Chondrocyte (in vitro differentiated cells): ENCODE measurements at regions not wholly inside any gene's neighbourhood (a gene's known extent, or its start where the extent isn't known, plus 50 kb on each side); places are given as distances from the start of the nearest gene placed in this dataset.

ENCODE experiments used
- DNase-seq: peaks from one replicate; pipeline ENCODE4 v3.0.0; 2021; ENCODE audit warnings: mixed read lengths, low spot score
- H3K27ac Mint-ChIP-seq: one replicate; pipeline ENCODE4 v1.8.0; 2021; ENCODE audit warnings: mild to moderate bottlenecking, moderate library complexity, mixed read lengths; ENCODE audit not compliant: unreplicated experiment
- H3K27me3 Mint-ChIP-seq: 2 replicates; pipeline ENCODE4 v1.8.0; 2021; ENCODE audit warnings: low read depth, mixed read lengths
- H3K36me3 Mint-ChIP-seq: 2 replicates; pipeline ENCODE4 v1.8.0; 2021; ENCODE audit warnings: low read depth, mixed read lengths
- H3K4me1 Mint-ChIP-seq: 2 replicates; pipeline ENCODE4 v1.8.0; 2021; ENCODE audit warnings: low read depth, mild to moderate bottlenecking, mixed read lengths
- H3K4me3 Mint-ChIP-seq: one replicate; pipeline ENCODE4 v1.8.0; 2021; ENCODE audit warnings: mild to moderate bottlenecking, moderate library complexity, mixed read lengths; ENCODE audit not compliant: unreplicated experiment
- H3K9me3 Mint-ChIP-seq: 2 replicates; pipeline ENCODE4 v1.8.0; 2021; ENCODE audit warnings: low read depth, mixed read lengths
- CTCF ChIP-seq: fragments of 200-600 bp; sonication (generic); IDR thresholded peaks from 2 replicates; pipeline ENCODE4 v1.5.0; 2021; ENCODE audit warnings: antibody characterized with exemption, mild to moderate bottlenecking, moderate library complexity

- no peaks in the 10 kb centered on the region for H3K4me1 Mint-ChIP-seq
- DNase-seq, result no peak
- no peaks in the 10 kb centered on the region for H3K36me3 Mint-ChIP-seq
- no peak overlapping the region for H3K4me3 Mint-ChIP-seq
- peaks cover 33% of the 10 kb centered on the region for H3K9me3 Mint-ChIP-seq
- H3K27ac Mint-ChIP-seq, result no peak overlapping the region
- no peaks in the 10 kb centered on the region for H3K27me3 Mint-ChIP-seq
- no peak for TF ChIP-seq CTCF
These were observed 210.0 kb upstream of the NDN start for GRCh38 chr15:23897091-23897490.

GRCh38 chr15:23897531-23897930 lies 210.4 kb upstream of the NDN start:
- no peak overlapping the region for H3K27ac Mint-ChIP-seq
- H3K9me3 Mint-ChIP-seq, result peaks cover 33% of the 10 kb centered on the region
- no peak for DNase-seq
- H3K36me3 Mint-ChIP-seq, result no peaks in the 10 kb centered on the region
- H3K4me1 Mint-ChIP-seq, result no peaks in the 10 kb centered on the region
- no peaks in the 10 kb centered on the region for H3K27me3 Mint-ChIP-seq
- no peak for TF ChIP-seq CTCF
- H3K4me3 Mint-ChIP-seq, result no peak overlapping the region

- no peak for TF ChIP-seq CTCF
- Mint-ChIP-seq H3K4me1 (no peaks in the 10 kb centered on the region), H3K27ac (no peak overlapping the region), H3K36me3 (no peaks in the 10 kb centered on the region), H3K9me3 (peaks cover 15% of the 10 kb centered on the region), H3K4me3 (no peak overlapping the region), H3K27me3 (no peaks in the 10 kb centered on the region)
- no peak for DNase-seq
These were observed 222.9 kb upstream of the NDN start for GRCh38 chr15:23910030-23910429.

- peaks cover 15% of the 10 kb centered on the region for H3K9me3 Mint-ChIP-seq
- H3K4me1 Mint-ChIP-seq, result no peaks in the 10 kb centered on the region
- no peak for DNase-seq
- no peaks in the 10 kb centered on the region for H3K27me3 Mint-ChIP-seq
- TF ChIP-seq CTCF, result no peak
- no peak overlapping the region for H3K4me3 Mint-ChIP-seq
- no peak overlapping the region for H3K27ac Mint-ChIP-seq
- H3K36me3 Mint-ChIP-seq, result no peaks in the 10 kb centered on the region
These were observed 225.1 kb upstream of the NDN start for GRCh38 chr15:23912191-23912590.

- no peaks in the 10 kb centered on the region for H3K4me1 Mint-ChIP-seq
- peaks cover 13% of the 10 kb centered on the region for H3K9me3 Mint-ChIP-seq
- H3K27me3 Mint-ChIP-seq, result no peaks in the 10 kb centered on the region
- H3K36me3 Mint-ChIP-seq, result no peaks in the 10 kb centered on the region
- TF ChIP-seq CTCF, result no peak
- no peak overlapping the region for H3K4me3 Mint-ChIP-seq
- no peak for DNase-seq
- no peak overlapping the region for H3K27ac Mint-ChIP-seq
These were observed 226.0 kb upstream of the NDN start for GRCh38 chr15:23913081-23913480.
